ENCODE measurements at regions not wholly inside any gene's neighbourhood (a gene's known extent, or its start where the extent isn't known, plus 50 kb on each side); places are given as distances from the start of the nearest gene placed in this dataset.
A peak's percentile ranks its signal among the peaks of the same experiment; 100 is the strongest.

- Histone ChIP-seq H3K4me3 (ENCODE audit: insufficient read depth, low read depth, low read length) (no peak overlapping the region), H2AFZ (replicated peaks; ENCODE audit: low read length, poor library complexity) (no peak overlapping the region), H3K36me3 (ENCODE audit: control insufficient read depth, insufficient read depth, low read length) (no peaks in the 10 kb centered on the region), H3K4me1 (ENCODE audit: control insufficient read depth, insufficient read depth, low read length) (peaks cover 14% of the 10 kb centered on the region), H2BK20ac (ENCODE audit: low read depth, low read length) (no peak overlapping the region), H2BK120ac (ENCODE audit: low read depth, low read length) (peak overlapping the region; percentile 10; the same call in 1 of the 2 replicates), H2AK5ac (ENCODE audit: low read depth, low read length) (peak overlapping the region; percentile 22; the same call in 1 of the 2 replicates), H4K20me1 (ENCODE audit: insufficient read depth, low read length) (no peaks in the 10 kb centered on the region), H3K79me1 (ENCODE audit: low read depth in 1 of 2, low read length in 2 of 2) (no peaks in the 10 kb centered on the region), H3K56ac (ENCODE audit: extremely low read depth, insufficient read depth, low read length) (no peak overlapping the region), H4K5ac (ENCODE audit: low read depth, low read length) (no peak overlapping the region), H3K4me2 (ENCODE audit: low read depth, low read length) (no peak overlapping the region), H3K18ac (ENCODE audit: low read depth, low read length) (no peak overlapping the region), H3K9ac (ENCODE audit: low read depth, low read length) (no peak overlapping the region), H3K27ac (ENCODE audit: insufficient read depth, low read length) (no peak overlapping the region), H3K23ac (ENCODE audit: low read depth, low read length) (no peak overlapping the region), H4K8ac (ENCODE audit: low read depth in 2 of 2, low read length in 2 of 2) (no peak overlapping the region), H3K9me1 (ENCODE audit: insufficient read depth, low read length) (peaks cover 18% of the 10 kb centered on the region), H3K14ac (replicated peaks; ENCODE audit: low read depth, low read length) (no peak overlapping the region), H4K91ac (ENCODE audit: insufficient read depth, low read depth, low read length) (no peak overlapping the region), H2AK9ac (replicated peaks; ENCODE audit: low read depth, low read length, poor library complexity) (no peak overlapping the region), H2BK5ac (ENCODE audit: low read depth, low read length, poor library complexity, severe bottlenecking) (no peak overlapping the region), H3K27me3 (ENCODE audit: control insufficient read depth, insufficient read depth, low read length) (no peaks in the 10 kb centered on the region), H3K9me3 (ENCODE audit: control insufficient read depth, insufficient read depth, low read length) (peaks cover 3% of the 10 kb centered on the region), H3K4ac (ENCODE audit: low read depth, low read length) (no peak overlapping the region), H2BK15ac (ENCODE audit: low read depth, low read length) (no peak overlapping the region)
- dilution Hi-C loops (cut with HindIII; ENCODE audit: low sequenced_read_pairs, unreplicated experiment) (no loop called here), intact Hi-C loops (cut with micrococcal nuclease) (no loop called here), in situ Hi-C loops (cut with MboI; ENCODE audit: low sequenced_read_pairs) (no loop called here)
- ChIA-PET POLR2A (ENCODE audit: unreplicated experiment) (no interaction called here), CTCF (no interaction called here)
- TF ChIP-seq USF2 (IDR thresholded peaks at IDR 0.05; ENCODE audit: low read depth, low read length): no peak
- no peak for TF ChIP-seq CTCF (conservative IDR thresholded peaks at IDR 0.05; ENCODE audit: low read depth, low read length)
- no peak for TF ChIP-seq MAFK (IDR thresholded peaks at IDR 0.05; ENCODE audit: low read depth, low read length)
- TF ChIP-seq MAZ (IDR thresholded peaks at IDR 0.05; ENCODE audit: borderline replicate concordance, low read depth, low read length): no peak
- no peak for TF ChIP-seq FOS (IDR thresholded peaks at IDR 0.05; ENCODE audit: low read depth, low read length)
- no peak for TF ChIP-seq RCOR1 (IDR thresholded peaks at IDR 0.05; ENCODE audit: insufficient replicate concordance, low read length)
- TF ChIP-seq NFE2L2 (IDR thresholded peaks at IDR 0.05; ENCODE audit: low read depth, low read length): no peak
- TF ChIP-seq CEBPB (IDR thresholded peaks at IDR 0.05; ENCODE audit: low read depth, low read length): no peak
- no peak for TF ChIP-seq BHLHE40 (IDR thresholded peaks at IDR 0.05; ENCODE audit: low read depth, low read length)
- TF ChIP-seq RAD21 (IDR thresholded peaks at IDR 0.05; ENCODE audit: low read length): no peak
- no peak for TF ChIP-seq ELK1 (IDR thresholded peaks at IDR 0.05; ENCODE audit: borderline replicate concordance, low read depth, low read length)
- TF ChIP-seq POLR2A (IDR thresholded peaks at IDR 0.05; ENCODE audit: low read depth, low read length): no peak
- TF ChIP-seq MXI1 (IDR thresholded peaks at IDR 0.05; ENCODE audit: borderline replicate concordance, low read depth, low read length): no peak
- TF ChIP-seq RFX5 (IDR thresholded peaks at IDR 0.05; ENCODE audit: low read depth, low read length): no peak
- no peak for TF ChIP-seq CHD1 (IDR thresholded peaks at IDR 0.05; ENCODE audit: low read depth, low read length)
- TF ChIP-seq SMC3 (IDR thresholded peaks at IDR 0.05; ENCODE audit: low read depth, low read length): no peak
- DNase-seq: no peak
- ATAC-seq (ENCODE audit: low read depth): no peak
- BruUV-seq (replicated peaks): no TSS peak
- WGBS, 2 experiments (ENCODE audit: extremely low coverage in 2 of 2, insufficient read length in 1 of 2): 92% methylated on average over 3 of the region's 10 CpGs; no CpG with 5 or more reads in 1 of the 2 experiments
Observed at GRCh38 chr10:3396116-3396515, 223.5 kb upstream of the PITRM1 start.
